ENCODE measurements at regions not wholly inside any gene's neighbourhood (a gene's known extent, or its start where the extent isn't known, plus 50 kb on each side); places are given as distances from the start of the nearest gene placed in this dataset.

- DNase-seq (ENCODE audit: low read depth): peak; percentile 1
- H3K4me3 ChIP-seq (ENCODE audit: low read depth, low read length): no peak overlapping the region
- TF ChIP-seq MYC (IDR thresholded peaks at IDR 0.05; ENCODE audit: low read depth, low read length) (no peak), POLR2A (IDR thresholded peaks at IDR 0.05; ENCODE audit: extremely low read depth, insufficient read length) (no peak), CTCF (IDR thresholded peaks at IDR 0.05; ENCODE audit: low read depth, low read length) (no peak)
- TF ChIP-seq, protein P1, sequence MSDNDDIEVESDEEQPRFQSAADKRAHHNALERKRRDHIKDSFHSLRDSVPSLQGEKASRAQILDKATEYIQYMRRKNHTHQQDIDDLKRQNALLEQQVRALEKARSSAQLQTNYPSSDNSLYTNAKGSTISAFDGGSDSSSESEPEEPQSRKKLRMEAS (IDR thresholded peaks at IDR 0.05; ENCODE audit: low read depth, low read length): no peak
Measured at GRCh38 chrX:155767876-155768769, 113.0 kb upstream of the VAMP7 start.

DNA sequence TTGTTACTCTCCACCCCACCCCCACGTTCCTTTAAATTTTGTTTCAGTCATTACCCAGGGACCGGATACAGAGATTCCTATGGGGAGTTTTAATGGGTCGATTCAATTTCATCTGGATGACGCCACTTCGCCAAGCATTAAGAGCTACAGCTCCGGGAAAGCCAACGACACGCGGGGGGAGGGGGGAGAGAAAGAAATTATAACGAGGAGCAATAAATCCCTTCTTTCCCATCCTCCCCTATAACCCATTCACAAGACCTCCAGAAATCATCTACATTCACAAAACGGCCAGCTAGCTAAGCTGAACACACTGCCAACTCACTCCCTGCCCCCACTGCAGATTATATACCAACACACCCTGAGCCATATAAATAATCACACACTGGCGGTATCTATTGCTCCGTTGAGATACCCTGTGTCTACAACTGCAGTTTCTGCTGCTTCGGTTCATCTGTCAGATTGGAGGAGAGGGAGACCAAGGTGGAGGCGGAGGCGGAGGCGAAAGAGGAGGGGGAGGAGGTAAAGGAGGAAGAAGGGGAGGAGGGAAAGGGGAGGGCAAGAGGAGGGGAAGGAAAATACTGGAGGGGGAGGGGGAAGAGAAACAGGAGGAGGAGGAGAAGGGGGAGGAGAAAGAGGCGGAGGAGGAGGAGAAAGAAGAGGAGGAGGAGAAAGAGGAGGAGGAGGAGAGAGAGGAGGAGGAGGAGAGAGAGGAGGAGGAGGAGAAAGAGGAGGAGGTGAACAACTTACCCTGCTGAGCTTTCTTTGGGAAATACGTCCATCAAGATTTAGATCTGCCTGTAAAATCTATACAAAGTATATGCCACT, 113.9 kb upstream of the VAMP7 start:
- H3K4me3 ChIP-seq (ENCODE audit: low read depth, low read length): no peak overlapping the region
- DNase-seq (ENCODE audit: low read depth): peak; percentile 45
- TF ChIP-seq MYC (IDR thresholded peaks at IDR 0.05; ENCODE audit: low read depth, low read length) (no peak), POLR2A (IDR thresholded peaks at IDR 0.05; ENCODE audit: extremely low read depth, insufficient read length) (no peak), CTCF (IDR thresholded peaks at IDR 0.05; ENCODE audit: low read depth, low read length) (no peak)
- TF ChIP-seq, protein P1 (IDR thresholded peaks at IDR 0.05; ENCODE audit: low read depth, low read length): no peak

DNA sequence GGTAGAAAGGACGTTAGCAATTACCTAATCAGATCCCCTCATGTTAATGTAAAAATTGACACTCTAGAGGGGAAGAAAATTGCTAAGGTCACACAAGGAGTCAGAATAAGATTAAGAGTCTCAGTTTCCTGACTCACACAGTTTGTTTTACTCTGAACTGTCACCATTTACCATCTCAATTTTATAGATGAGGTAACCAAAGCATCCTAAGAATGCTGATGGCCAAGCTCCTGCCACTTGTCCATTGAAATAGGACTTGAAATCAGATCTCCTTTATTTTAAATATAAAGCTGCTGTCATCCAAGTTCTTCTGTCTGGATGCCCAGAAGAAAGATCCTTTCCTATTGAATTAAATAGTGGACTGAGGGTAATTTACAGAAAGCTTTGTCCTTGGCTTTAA, 114.8 kb upstream of the VAMP7 start:
- H3K4me3 ChIP-seq (ENCODE audit: low read depth, low read length): no peak overlapping the region
- TF ChIP-seq, protein P1 (IDR thresholded peaks at IDR 0.05; ENCODE audit: low read depth, low read length): no peak
- TF ChIP-seq POLR2A (IDR thresholded peaks at IDR 0.05; ENCODE audit: extremely low read depth, insufficient read length) (no peak), CTCF (IDR thresholded peaks at IDR 0.05; ENCODE audit: low read depth, low read length) (no peak), MYC (IDR thresholded peaks at IDR 0.05; ENCODE audit: low read depth, low read length) (no peak)
- DNase-seq (ENCODE audit: low read depth): no peak

DNA sequence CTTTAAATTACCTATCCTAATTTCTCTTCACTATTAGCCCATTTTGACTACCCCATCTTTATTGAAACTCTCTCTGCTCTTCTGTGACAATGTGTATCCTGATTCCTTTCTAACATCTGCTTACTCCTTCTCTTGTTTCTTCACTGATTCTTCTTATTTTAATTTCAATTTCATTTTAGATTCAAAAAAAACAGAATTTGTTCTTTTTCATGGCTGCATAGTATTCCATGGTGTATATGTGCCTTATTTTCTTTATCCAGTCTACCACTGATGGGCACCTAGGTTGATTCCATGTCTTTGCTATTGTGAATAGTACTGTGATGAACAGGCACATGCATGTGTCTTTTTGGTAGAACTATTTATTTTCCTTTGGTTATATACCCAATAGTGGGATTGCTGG, 120.0 kb upstream of the VAMP7 start:
- DNase-seq (ENCODE audit: low read depth): no peak
- no peak overlapping the region for H3K4me3 ChIP-seq (ENCODE audit: low read depth, low read length)
- TF ChIP-seq POLR2A (IDR thresholded peaks at IDR 0.05; ENCODE audit: extremely low read depth, insufficient read length) (no peak), MYC (IDR thresholded peaks at IDR 0.05; ENCODE audit: low read depth, low read length) (no peak), CTCF (IDR thresholded peaks at IDR 0.05; ENCODE audit: low read depth, low read length) (no peak)
- TF ChIP-seq, protein P1 (IDR thresholded peaks at IDR 0.05; ENCODE audit: low read depth, low read length): no peak

DNA sequence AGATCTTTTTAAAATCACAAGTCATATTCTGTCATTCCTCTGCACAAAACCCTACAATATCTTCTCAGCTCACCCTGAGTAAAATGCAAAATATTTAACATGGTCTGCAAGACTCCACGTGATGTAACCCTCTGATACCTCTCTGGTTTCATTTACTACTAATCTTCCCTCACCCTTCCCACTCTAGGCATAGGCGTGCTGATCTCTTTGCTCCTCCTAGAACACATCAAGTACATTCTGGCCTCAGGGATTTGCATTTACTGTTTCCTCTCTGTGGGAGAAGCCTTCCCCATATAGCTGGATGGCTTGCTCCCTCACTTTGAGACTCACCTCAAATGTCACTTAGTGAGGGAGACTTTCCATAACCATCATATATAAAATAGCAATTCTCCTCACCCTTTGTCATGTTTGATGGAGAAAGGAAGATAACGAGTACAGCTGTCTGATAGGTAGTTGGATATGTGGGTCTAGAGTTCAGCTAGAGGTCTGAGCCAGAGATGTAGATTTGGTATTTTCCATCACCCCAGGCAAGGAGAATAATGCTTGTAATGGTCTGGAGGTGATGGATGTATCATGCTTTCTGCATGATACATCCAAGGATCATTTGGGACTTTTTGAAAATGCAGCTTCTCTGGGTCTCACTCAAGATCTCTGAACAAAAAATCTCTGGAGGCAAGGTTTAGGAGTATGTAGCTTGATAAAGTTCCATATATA, 123.9 kb upstream of the VAMP7 start:
- H3K4me3 ChIP-seq (ENCODE audit: low read depth, low read length): no peak overlapping the region
- no peak for DNase-seq (ENCODE audit: low read depth)
- TF ChIP-seq POLR2A (IDR thresholded peaks at IDR 0.05; ENCODE audit: extremely low read depth, insufficient read length) (no peak), MYC (IDR thresholded peaks at IDR 0.05; ENCODE audit: low read depth, low read length) (no peak), CTCF (IDR thresholded peaks at IDR 0.05; ENCODE audit: low read depth, low read length) (no peak)
- TF ChIP-seq, protein P1 (IDR thresholded peaks at IDR 0.05; ENCODE audit: low read depth, low read length): no peak
